ENCODE measurements at regions not wholly inside any gene's neighbourhood (a gene's known extent, or its start where the extent isn't known, plus 50 kb on each side); places are given as distances from the start of the nearest gene placed in this dataset.

- Histone ChIP-seq H3K4me3 (ENCODE audit: low read depth, low read length) (no peak overlapping the region), H3K36me3 (ENCODE audit: control insufficient read depth, insufficient read depth, low read length) (no peaks in the 10 kb centered on the region), H3K27me3 (ENCODE audit: control insufficient read depth, insufficient read depth, low read length) (no peaks in the 10 kb centered on the region)
- ChIA-PET CTCF (no interaction called here), POLR2A (no interaction called here)
- DNase-seq (ENCODE audit: low read depth) = no peak
- TF ChIP-seq, protein P1, sequence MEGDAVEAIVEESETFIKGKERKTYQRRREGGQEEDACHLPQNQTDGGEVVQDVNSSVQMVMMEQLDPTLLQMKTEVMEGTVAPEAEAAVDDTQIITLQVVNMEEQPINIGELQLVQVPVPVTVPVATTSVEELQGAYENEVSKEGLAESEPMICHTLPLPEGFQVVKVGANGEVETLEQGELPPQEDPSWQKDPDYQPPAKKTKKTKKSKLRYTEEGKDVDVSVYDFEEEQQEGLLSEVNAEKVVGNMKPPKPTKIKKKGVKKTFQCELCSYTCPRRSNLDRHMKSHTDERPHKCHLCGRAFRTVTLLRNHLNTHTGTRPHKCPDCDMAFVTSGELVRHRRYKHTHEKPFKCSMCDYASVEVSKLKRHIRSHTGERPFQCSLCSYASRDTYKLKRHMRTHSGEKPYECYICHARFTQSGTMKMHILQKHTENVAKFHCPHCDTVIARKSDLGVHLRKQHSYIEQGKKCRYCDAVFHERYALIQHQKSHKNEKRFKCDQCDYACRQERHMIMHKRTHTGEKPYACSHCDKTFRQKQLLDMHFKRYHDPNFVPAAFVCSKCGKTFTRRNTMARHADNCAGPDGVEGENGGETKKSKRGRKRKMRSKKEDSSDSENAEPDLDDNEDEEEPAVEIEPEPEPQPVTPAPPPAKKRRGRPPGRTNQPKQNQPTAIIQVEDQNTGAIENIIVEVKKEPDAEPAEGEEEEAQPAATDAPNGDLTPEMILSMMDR (IDR thresholded peaks at IDR 0.05; ENCODE audit: insufficient read depth, low read depth, low read length) = no peak
Observed at GRCh38 chr4:71148545-71148944, 155.1 kb downstream of the DCK start.

DNA sequence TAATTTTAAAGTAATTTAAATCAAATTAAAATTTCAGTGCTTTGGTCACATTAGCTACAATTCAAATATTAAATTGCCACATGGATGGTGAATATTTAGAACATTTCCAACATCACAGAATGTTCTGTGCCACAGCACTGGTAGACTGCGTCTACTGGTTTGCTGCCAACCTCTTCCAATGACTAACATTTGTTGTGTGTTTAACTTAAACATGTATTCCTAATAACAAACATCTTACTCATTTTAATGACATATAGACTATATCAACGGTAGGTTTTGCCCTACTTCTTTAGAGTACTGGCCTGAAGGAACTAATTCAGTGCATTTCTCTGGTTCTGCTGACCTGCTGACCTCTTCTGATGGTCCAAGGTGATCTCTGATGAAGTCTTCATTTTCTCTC, 157.6 kb downstream of the DCK start:
- Histone ChIP-seq H3K27me3 (ENCODE audit: control insufficient read depth, insufficient read depth, low read length) (no peaks in the 10 kb centered on the region), H3K4me3 (ENCODE audit: low read depth, low read length) (no peak overlapping the region), H3K36me3 (ENCODE audit: control insufficient read depth, insufficient read depth, low read length) (no peaks in the 10 kb centered on the region)
- TF ChIP-seq, protein P1 (IDR thresholded peaks at IDR 0.05; ENCODE audit: insufficient read depth, low read depth, low read length) = no peak
- DNase-seq (ENCODE audit: low read depth) = no peak
- CTCF ChIA-PET = interaction anchor here (1.0 kb wide), 1 partner anchor 19 kb away, joined by 4 read pairs; no protein-coding TSS in a partner anchor
- POLR2A ChIA-PET = no interaction called here

- Histone ChIP-seq H3K36me3 (ENCODE audit: control insufficient read depth, insufficient read depth, low read length) (no peaks in the 10 kb centered on the region), H3K27me3 (ENCODE audit: control insufficient read depth, insufficient read depth, low read length) (no peaks in the 10 kb centered on the region), H3K4me3 (ENCODE audit: low read depth, low read length) (no peak overlapping the region)
- ChIA-PET POLR2A (no interaction called here), CTCF (no interaction called here)
- no peak for DNase-seq (ENCODE audit: low read depth)
- TF ChIP-seq, protein P1 (IDR thresholded peaks at IDR 0.05; ENCODE audit: insufficient read depth, low read depth, low read length) = no peak
Observed at GRCh38 chr4:71156616-71157015, 163.2 kb downstream of the DCK start.

DNA sequence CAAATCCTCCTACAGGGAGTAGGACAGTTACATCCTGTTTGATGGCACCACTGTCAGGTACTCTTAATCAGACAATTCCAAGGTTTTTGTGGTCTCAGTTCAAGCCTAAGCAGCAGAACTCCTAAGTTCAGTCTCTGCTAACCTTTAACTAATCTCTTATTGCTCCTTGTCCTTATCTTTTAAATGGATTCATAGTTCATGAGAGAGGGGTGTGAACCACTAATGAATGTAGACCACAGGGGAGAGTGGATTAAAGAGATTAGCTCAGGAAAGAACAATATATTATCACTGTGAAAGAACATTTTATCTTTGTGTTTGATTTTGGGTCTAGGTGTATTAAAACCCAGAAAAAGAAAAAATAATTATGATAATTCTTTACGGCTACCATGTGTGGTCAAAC, 168.9 kb downstream of the DCK start:
- no peaks in the 10 kb centered on the region for H3K36me3 ChIP-seq (ENCODE audit: control insufficient read depth, insufficient read depth, low read length)
- no peak overlapping the region for H3K4me3 ChIP-seq (ENCODE audit: low read depth, low read length)
- TF ChIP-seq, protein P1 (IDR thresholded peaks at IDR 0.05; ENCODE audit: insufficient read depth, low read depth, low read length) = no peak
- CTCF ChIA-PET = no interaction called here
- H3K27me3 ChIP-seq (ENCODE audit: control insufficient read depth, insufficient read depth, low read length) = no peaks in the 10 kb centered on the region
- DNase-seq (ENCODE audit: low read depth) = no peak
- POLR2A ChIA-PET = no interaction called here

- no peak for DNase-seq (ENCODE audit: low read depth)
- TF ChIP-seq, protein P1 (IDR thresholded peaks at IDR 0.05; ENCODE audit: insufficient read depth, low read depth, low read length) = no peak
- H3K4me3 ChIP-seq (ENCODE audit: low read depth, low read length) = no peak overlapping the region
- no peaks in the 10 kb centered on the region for H3K36me3 ChIP-seq (ENCODE audit: control insufficient read depth, insufficient read depth, low read length)
- CTCF ChIA-PET = no interaction called here
- POLR2A ChIA-PET = no interaction called here
- H3K27me3 ChIP-seq (ENCODE audit: control insufficient read depth, insufficient read depth, low read length) = no peaks in the 10 kb centered on the region
Observed at GRCh38 chr4:71163317-71163716, 169.9 kb downstream of the DCK start.

All from BJ (cell line).